Pulmonary artery endothelial cell (primary cell): ENCODE measurements at regions not wholly inside any gene's neighbourhood (a gene's known extent, or its start where the extent isn't known, plus 50 kb on each side); places are given as distances from the start of the nearest gene placed in this dataset.
A peak's percentile ranks its signal among the peaks of the same experiment; 100 is the strongest.
"Not testable (repeated sequence)": the region's sequence is repeated elsewhere in the genome, so short reads cannot be mapped to it uniquely, and the experiment has no call there.

Experiments
- DNase-seq: peaks from one replicate; pipeline ENCODE4 v3.0.0-alpha.2; 2011; ENCODE audit warnings: low read depth, low spot score

DNA sequence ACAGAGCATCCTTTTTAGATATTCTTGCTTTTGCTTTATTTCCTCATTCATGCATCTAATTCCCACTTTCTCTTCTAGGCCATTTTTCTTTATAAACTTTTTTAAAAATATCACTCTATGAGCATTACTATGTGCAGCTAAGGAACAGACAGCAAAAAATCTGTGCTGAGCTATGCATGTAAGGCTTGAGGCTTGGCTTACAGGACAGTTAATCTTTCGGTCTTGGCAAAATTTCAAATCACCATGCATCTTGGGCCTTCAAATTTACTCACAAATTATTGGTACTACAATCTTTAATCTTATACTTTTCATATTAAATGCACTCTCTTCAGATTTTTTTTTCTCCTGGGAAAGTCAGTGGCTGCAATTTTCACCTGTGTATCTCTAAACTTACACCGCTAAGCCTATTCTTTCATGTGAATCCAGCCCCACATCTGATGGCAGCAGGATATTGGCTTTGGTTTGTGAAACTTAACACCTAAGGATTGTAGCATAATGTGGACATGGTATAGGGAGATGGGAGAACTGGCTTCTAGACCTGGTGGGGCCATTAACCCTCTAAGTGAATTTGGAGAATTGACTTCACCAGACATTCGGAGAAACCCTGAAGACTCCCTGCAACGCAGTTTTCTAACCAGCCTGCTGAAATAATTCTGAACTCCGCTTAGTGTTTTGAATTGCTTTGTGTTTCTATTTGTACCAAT lies 278.3 kb downstream of the SPRY1 start:
- DNase-seq, result no peak

DNA sequence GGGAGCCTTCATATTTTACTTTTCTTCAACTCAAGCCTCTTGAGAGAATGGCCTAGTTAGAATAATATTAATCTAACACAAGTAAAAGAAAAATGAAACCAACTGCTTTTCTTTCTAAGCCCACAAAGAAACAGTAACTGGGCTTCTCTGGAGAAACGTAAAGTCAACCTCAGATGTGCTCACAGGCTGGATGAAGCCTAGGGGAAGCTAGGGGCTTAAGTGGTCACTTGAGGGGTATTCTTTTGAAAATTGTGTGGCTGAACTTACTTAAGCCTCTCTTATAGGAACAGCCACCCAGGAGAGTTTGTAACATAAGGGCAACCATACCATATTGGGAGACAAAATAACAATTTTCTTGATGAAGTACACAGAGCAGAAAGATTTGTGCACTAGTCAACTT lies 279.0 kb downstream of the SPRY1 start:
- DNase-seq, result no peak

DNA sequence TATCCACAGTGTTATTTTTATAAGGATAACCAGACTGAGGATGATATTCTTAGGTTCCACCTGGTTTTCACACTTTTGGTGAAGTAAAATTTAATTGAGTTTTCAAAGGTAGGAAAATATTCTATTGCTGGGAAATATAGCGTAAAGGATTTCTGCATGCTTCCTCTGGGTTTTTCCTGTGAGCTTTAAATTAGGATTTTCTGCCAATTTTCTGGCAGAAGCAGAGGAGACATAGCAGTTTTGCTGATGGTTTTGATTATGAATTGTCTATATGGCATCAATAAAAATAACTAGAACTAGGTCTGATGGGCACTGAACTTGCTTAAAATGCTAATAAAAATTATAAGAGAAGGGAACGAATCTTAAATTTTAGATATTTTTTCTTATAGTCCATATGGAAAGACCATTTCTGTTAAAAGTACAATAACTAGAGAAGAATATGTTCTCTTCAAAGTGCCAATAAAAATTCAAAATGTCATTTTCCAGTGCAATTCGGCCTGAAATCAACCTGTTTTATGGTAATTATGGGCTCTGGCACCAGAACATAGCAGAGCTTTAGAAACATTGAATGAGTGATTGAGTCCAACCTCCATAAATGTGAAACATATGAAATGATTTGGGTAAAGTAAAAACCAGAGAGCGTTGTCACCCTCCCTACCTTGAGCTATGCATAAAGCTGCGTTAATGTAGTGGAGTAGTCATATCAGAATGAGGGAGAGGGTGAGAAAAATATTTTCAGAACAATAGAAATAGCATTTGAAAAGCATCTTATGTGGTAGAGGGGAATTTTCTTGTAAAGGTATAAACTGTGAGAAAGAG lies 279.7 kb downstream of the SPRY1 start:
- no peak for DNase-seq

DNA sequence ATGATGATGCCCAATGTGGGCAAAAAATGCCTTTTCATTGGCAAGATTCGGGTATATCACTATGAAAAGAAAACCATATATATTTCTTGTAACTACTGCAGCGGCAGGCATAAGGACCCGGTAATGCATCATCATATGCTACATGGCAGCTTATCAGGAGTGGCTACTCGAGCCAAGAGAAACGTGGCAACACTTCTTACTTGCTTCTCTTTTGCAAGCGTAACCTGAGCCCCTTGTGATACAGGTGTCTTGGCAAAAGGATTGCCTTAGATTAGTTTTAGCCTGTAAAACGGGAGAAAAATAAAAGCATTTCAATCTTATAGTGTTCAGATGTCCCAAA lies 280.3 kb downstream of the SPRY1 start:
- no peak for DNase-seq

DNA sequence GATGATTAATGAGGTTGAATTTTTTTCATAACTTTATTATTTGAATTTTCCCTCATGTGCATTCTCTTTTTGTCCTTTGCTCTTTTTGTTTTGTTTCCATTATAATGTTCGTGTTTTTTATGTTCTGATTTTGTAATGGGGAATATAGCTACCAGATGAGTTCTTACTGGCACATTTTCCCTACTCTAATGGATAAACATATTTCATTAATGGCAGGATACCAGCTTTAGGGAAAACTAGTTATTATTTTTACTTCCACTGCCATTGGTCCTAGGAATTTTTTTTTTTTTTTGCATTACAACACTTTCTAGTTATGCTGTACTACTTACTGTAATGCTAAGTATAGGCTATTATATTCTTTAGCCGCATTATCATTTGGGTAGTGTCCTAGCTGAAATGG lies 286.3 kb downstream of the SPRY1 start:
- no peak for DNase-seq

DNA sequence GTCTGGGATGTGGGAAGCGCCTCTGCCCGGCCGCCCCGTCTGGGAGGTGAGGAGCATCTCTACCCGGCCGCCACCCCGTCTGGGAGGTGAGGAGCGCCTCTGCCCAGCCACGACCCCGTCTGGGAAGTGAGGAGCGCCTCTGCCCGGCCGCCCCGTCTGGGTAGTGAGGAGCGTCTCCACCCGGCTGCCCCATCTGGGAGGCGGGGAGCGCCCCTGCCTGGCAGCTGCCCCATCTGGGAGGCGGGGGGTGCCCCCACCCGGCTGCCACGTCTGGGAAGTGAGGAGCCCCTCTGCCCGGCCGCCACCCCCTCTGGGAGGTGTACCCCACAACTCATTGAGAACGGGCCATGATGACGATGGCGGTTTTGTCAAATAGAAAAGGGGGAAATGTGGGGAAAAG lies 288.3 kb downstream of the SPRY1 start:
- DNase-seq, result not testable (repeated sequence)

DNA sequence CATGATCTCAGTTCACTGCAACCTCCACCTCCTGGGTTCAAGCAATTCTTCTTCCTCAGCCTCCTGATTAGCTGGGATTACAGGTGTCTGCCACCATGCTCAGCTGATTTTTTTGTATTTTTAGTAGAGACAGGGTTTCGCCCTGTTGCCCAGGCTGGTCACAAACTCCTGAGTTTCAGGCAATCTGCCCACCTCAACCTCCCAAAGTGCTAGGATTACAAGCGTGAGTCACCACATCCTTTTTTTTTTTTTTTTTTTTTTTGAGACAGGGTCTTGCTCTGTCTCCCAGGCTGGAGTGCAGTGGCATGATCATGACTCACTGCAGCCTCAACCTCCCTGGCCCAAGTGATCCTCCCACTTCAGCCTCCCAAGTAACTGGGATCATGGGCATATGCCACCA lies 298.9 kb downstream of the SPRY1 start:
- not testable (repeated sequence) for DNase-seq

DNA sequence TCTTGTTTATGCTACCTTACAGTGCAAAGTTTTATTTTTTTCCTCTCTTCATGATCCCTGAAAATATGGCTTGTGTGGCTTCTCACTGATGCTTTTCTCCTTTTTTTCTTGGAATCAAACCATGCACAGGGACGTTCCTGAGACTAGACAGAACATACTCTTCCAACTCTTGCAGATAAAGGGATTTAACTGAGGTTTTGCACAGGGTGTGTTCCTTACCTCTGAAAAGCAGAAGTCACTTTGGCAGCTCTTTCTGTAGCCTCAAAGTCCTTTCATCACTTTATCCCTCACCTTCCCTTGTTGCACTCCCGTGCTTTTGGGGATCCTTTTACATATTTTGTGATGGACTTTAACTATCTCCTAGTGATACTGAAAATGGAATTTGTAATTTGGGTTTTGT lies 300.1 kb downstream of the SPRY1 start:
- DNase-seq, result no peak

DNA sequence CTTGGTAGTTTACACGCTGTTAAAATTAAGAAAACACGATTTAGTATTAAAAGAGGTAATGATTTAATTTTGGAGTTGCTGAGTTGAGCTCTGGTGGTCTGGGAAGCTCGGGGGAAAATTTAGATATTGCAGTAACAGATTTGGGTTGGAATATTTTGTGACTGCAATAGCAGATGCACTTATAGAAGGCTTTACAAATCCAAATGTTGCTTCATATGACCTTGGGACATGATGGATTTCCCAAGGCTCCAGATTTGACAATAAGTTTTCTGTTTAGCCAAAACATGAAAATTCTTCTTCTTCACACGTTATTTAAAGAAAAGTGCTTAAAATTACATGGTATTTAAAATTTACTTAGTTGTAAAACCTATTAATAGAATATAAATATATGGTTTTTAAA lies 302.0 kb downstream of the SPRY1 start:
- DNase-seq, result no peak

DNA sequence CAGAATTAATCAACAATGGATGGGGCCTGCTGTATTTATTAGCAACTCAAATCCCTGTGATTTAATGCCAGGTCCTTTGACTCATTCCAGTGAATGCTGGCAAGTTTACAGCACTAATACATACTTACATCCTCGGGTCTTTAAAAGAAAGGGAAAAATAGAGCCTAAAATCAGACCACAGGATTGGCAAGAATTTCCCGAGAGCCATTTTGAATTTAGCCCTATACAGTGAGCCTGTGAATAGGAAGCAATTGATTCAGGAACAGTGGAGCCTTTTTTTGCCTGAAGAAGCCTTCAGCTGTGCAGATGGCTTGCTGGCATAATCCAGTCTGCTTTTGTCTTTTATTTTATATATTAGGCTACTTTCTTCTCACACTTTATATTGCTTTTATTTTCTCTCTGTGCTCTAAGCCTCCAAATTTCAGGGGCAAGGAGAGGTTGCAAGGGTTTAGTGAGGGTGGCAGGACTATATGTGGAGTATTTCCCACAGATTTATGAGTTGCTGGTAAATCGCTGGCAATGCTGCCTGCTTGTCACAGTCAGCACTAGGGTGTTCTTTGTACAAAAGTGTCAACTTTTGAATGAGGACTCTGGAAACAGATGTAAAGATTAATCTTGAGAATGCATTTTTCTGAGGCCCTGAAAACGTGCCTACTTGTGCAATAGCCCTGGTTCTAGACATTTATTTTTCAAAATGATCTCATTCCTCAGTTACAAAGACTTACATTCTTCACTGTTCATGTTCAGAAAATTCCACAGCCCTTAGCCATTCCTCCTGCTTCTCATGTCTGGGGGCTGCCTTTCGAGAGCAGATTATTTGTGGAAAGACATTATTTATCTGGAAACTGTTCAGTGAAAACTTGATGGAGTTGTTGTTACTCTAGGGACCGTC lies 303.5 kb downstream of the SPRY1 start:
- DNase-seq, result peak; percentile 82

DNA sequence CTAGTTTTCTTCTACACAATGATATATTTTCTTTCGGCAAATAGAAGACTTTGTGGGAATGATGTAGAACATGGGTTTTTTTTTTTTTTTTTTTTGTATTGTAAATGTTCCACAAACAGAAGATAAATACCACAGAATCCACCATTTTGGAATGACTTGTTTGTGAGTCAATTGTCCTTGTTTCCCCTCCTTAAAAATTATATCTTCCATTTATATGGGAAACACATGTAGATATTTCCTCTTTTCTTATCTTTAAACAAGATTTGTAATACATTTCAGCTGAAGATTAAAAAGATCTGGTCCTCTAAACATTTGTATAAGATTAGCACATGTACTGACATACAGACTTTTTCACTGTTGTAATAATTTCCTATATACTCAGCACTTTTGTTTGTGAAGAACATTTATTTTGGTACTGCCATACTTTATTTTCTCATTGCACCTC lies 304.6 kb downstream of the SPRY1 start:
- peak; percentile 35 for DNase-seq

DNA sequence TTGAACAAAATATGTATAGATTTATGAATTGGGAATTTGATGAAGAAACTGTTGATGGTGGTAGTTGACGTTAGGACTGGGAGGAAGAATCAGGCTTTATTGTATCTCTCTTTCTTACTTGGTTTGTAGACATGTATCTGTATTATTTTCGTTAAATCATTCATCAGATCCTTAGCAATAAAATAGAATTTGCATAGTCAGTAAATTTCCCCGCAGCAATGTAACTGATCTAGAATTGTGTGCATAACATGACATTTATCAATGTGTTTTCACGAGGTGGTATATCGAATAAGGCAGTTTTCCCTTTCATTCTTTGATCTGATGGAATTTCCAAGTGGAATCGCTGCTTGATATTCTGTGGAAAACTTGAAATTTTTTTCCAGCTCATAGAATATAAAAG lies 308.8 kb downstream of the SPRY1 start:
- DNase-seq, result no peak

DNA sequence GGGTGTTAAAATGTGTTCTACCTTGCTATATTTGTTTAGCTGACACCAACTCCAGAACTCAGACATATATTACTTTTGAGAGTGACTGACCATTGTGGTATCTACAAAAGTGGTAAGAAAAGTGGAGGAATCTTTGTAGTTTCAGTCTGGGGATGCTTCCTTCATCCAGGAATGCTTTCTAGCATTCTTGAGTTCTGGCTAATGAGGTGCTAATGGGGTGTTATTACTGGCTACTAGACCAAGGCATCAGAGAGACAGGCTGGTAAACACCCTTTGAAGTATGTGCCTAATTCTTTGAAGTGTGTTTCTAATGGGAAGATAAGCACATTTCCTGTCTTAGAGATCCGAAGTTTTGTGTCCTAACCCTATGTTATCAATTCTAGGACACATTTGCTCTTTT lies 310.4 kb downstream of the SPRY1 start:
- no peak for DNase-seq

DNA sequence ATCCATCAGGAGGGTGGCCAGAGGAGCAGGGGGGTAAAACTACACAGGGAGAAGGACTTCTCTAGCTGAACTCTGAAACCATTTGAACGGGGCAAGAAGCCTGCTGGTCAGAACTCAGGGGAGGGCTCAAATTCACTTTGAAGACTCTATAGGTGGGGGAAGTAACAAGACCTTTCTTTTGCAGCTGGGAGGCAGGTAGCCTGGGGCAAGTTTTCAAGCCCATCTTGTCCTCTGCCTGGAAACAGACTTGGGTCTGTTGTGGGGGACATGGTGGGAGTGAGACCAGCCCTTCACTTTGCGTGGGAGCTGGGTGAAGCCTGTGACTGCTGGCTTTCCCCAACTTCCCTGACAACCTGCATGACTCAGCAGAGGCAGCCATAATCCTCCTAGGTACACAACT lies 312.3 kb downstream of the SPRY1 start:
- DNase-seq, result no peak

DNA sequence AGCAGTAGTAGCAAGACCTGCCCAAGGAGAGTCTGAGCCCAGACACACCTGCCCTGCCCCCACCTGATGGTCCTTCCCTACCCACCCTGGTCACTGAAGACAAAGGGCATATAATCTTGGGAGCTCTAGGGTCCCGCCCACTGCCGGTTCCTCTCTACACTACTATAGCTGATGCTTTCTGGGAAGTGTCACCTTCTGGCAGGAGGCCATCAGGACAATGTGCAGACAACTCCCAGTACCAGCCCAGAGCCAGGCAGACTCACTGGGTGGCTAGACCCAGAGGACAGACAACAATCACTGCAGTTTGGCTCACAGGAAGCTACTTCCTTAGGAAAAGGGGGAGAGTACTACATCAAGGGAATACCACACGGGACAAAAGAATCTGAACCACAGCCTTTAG lies 312.7 kb downstream of the SPRY1 start:
- DNase-seq, result no peak

DNA sequence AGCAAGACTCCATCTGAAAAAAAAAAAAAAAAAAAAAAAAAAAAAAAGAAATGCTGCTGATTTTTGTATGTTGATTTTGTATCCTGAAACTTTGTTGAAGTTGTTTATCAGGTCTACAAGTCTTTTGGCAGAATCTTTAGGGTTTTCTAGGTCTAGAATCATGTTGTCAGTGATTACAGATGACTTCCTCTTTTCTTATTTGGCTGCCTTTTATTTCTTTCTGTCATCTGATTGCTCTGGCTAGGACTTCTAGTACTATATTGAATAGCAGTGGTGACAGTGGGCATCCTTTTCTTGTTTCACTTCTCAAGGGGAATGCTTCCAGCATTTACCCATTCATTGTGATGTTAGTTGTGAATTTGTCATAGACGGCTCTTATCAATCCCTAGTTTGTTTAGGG lies 334.4 kb downstream of the SPRY1 start:
- DNase-seq, result no peak

DNA sequence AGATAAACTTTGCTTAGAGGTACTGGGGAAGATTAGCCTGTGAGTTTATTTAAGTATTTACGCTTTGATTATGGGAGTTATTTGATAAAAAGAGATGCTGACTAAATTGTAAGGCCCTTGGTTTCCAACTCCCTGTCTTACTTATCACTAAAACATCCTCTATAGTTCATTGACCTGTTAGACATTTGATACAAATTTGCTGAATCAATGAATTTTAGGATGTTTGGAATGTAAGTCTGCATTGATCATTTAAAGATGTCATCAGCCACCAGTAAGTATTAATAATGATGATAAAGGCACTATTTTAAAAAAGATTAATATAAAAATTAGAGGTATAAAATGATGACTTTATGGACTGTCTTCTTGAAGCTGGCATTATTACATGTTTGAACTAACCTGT lies 340.6 kb downstream of the SPRY1 start:
- no peak for DNase-seq

DNA sequence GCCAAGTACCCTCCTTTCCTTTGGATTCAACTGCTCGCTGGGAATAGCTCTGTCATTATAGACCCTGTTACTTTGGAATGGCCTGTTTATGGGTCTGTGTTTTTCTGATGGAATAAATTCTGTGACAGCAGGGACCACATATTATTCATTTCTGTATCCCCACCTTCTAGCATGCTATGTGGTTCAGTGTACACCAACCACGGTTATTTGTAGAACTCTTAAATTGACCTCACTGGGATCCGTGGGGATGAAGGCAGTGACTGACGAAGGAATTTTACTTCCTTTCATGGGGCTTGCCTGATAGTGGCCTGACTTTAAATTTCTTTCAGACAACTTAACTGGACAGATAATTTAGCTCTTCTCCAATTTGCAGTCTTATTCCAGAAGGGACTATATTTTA lies 343.2 kb downstream of the SPRY1 start:
- no peak for DNase-seq

DNA sequence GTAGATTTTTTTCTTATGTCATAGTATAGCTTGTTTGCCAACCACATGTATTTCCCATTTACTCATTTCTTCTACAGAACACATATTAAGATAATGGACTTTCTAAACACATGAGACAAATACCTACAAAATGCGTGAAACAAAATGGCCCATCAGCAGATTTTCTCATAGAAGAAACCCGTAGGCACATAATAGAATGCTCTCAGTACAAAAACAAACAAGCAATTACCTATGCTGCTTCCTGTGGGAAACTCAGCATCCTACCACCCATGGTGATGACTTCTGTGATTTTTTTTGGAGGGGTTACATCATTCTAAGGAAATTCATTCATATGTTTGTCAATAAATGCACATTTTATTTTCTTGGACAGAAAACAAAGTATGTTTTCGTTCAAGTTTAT lies 343.6 kb downstream of the SPRY1 start:
- DNase-seq, result no peak

DNA sequence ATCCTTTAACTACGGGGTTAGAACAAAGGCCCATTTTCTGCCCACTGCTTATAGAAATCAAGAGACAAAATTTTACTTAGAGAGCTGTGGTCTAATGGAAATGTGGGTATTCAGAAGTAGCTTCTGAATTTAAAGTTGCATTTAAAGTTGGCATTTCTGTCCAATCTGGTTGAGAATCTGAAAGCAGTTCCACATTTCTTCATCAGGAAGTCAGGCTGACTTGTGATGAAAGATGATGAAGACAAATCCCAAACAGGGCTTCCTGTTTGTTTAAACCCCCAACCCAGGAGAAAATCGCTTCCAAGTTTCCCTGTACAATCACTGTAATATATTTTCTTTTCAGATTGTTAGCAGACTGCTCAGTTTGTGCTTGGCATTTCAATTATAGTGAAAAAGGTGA lies 345.3 kb downstream of the SPRY1 start:
- DNase-seq, result peak; percentile 37

DNA sequence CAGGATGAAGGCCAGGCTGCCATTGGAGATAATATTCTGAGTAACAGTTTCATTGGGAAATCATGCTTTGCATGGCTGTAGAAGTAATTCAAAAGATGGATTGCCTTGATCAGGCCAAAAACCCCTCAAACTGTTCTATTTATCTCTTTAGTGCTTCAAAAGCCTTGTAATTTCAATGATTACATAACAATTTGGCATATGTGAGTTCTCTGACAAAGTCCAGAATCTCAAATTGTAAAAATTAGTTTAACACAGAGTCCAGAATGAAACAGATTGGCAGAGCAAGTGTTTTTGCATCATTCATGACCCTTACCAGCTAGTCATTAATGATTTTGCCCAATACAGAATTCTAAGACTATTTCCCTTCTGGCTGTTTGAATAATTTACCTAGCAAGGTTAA lies 347.3 kb downstream of the SPRY1 start:
- DNase-seq, result no peak

DNA sequence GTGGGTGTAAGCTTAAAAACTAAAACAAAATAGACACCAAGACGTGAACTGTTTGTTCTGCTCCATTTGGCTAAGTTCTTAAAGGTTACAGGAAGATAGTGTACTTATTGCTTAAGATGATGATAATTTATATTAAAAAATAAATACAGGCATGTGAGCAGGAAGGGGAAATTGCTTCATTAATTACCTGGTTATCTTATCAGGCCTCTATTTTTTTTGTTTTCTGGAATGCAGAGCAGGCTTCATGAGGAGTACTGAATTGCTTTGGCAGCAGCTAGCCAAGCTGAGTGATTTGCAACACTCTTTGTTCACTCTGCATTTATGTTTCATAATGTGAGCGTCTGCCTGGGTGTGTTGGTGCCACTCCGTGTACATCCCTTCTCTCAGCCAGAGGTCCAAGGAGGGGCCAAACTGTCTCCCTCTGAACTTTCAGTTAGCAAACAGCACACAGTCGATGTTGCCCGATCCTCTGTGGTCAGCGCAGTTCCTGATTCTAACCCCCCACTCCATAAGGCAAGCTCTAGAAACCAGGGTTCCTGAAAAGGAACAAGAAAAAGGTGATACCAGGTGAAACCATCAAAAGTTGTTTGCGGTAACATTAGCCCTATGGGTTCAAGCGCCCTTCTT lies 348.2 kb downstream of the SPRY1 start:
- DNase-seq, result no peak
